Ishikawa (cell line): ENCODE measurements at regions not wholly inside any gene's neighbourhood (a gene's known extent, or its start where the extent isn't known, plus 50 kb on each side); places are given as distances from the start of the nearest gene placed in this dataset.

Experiments used
- CEBPB ChIP-seq: IDR thresholded peaks from 2 replicates; pipeline ENCODE4 v1.6.1; 2012
- CREB1 ChIP-seq: IDR thresholded peaks from 2 replicates; pipeline ENCODE4 v1.6.1; 2012; ENCODE audit warnings: low read depth
- EGR1 ChIP-seq: IDR thresholded peaks from 2 replicates; pipeline ENCODE4 v1.6.1; 2012
- EP300 ChIP-seq: IDR thresholded peaks from 2 replicates; pipeline ENCODE4 v1.6.1; 2012; ENCODE audit warnings: borderline replicate concordance
- FOXM1 ChIP-seq: IDR thresholded peaks from 2 replicates; pipeline ENCODE4 v1.6.1; 2012; ENCODE audit warnings: low read depth, borderline replicate concordance
- MAX ChIP-seq: IDR thresholded peaks from 2 replicates; pipeline ENCODE4 v1.6.1; 2012
- NFIC ChIP-seq: IDR thresholded peaks from 2 replicates; pipeline ENCODE4 v1.6.1; 2012
- RAD21 ChIP-seq: IDR thresholded peaks from 2 replicates; pipeline ENCODE4 v1.6.1; 2012; ENCODE audit warnings: low read depth
- REST ChIP-seq: IDR thresholded peaks from 2 replicates; pipeline ENCODE4 v1.6.1; 2012; ENCODE audit warnings: low read depth, mild to moderate bottlenecking
- TAF1 ChIP-seq: IDR thresholded peaks from 2 replicates; pipeline ENCODE4 v1.6.1; 2012; ENCODE audit warnings: low read depth, mild to moderate bottlenecking
- TCF12 ChIP-seq: IDR thresholded peaks from 2 replicates; pipeline ENCODE4 v1.6.1; 2012; ENCODE audit warnings: low read depth
- TEAD4 ChIP-seq: IDR thresholded peaks from 2 replicates; pipeline ENCODE4 v1.6.1; 2012
- USF1 ChIP-seq: IDR thresholded peaks from 2 replicates; pipeline ENCODE4 v1.6.1; 2012
- YY1 ChIP-seq: IDR thresholded peaks from 2 replicates; pipeline ENCODE4 v1.6.1; 2012; ENCODE audit warnings: low read depth
- ZBTB7A ChIP-seq: IDR thresholded peaks from 2 replicates; pipeline ENCODE4 v1.6.1; 2012; ENCODE audit warnings: low read depth

GRCh38 chr2:6301426-6301825, 564.3 kb downstream of the CMPK2 start:
- TF ChIP-seq TAF1: no peak
- no peak for TF ChIP-seq RAD21
- TF ChIP-seq ZBTB7A: no peak
- TF ChIP-seq MAX: no peak
- TF ChIP-seq FOXM1: no peak
- TF ChIP-seq REST: no peak
- no peak for TF ChIP-seq NFIC
- TF ChIP-seq EP300: no peak
- TF ChIP-seq TEAD4: no peak
- TF ChIP-seq YY1: no peak
- no peak for TF ChIP-seq EGR1
- TF ChIP-seq TCF12: no peak
- TF ChIP-seq USF1: no peak
- TF ChIP-seq CREB1: no peak
- no peak for TF ChIP-seq CEBPB

- TF ChIP-seq CREB1: no peak
- no peak for TF ChIP-seq CEBPB
- no peak for TF ChIP-seq REST
- TF ChIP-seq ZBTB7A: no peak
- no peak for TF ChIP-seq YY1
- TF ChIP-seq USF1: no peak
- no peak for TF ChIP-seq TAF1
- TF ChIP-seq RAD21: no peak
- TF ChIP-seq EP300: no peak
- TF ChIP-seq NFIC: no peak
- TF ChIP-seq TCF12: no peak
Measured at GRCh38 chr2:6308986-6309385, 556.7 kb downstream of the CMPK2 start.

- no peak for TF ChIP-seq MAX
- no peak for TF ChIP-seq CEBPB
- TF ChIP-seq EGR1: no peak
- no peak for TF ChIP-seq USF1
- no peak for TF ChIP-seq TEAD4
- TF ChIP-seq NFIC: no peak
- TF ChIP-seq EP300: no peak
- no peak for TF ChIP-seq REST
- no peak for TF ChIP-seq TCF12
- TF ChIP-seq ZBTB7A: no peak
- no peak for TF ChIP-seq YY1
- no peak for TF ChIP-seq RAD21
- TF ChIP-seq CREB1: no peak
- no peak for TF ChIP-seq FOXM1
- TF ChIP-seq TAF1: no peak
Measured at GRCh38 chr2:6309415-6310255, 556.1 kb downstream of the CMPK2 start.
